Fibroblast of skin of left quadriceps (primary cell): ENCODE measurements at regions not wholly inside any gene's neighbourhood (a gene's known extent, or its start where the extent isn't known, plus 50 kb on each side); places are given as distances from the start of the nearest gene placed in this dataset.
A peak's percentile ranks its signal among the peaks of the same experiment; 100 is the strongest.
"Not testable (repeated sequence)": the region's sequence is repeated elsewhere in the genome, so short reads cannot be mapped to it uniquely, and the experiment has no call there.

ENCODE experiments used
- DNase-seq, 2 experiments: peaks; one replicate each; pipeline ENCODE4 v3.0.0-alpha.2; 2013; ENCODE audit warnings: low read depth in 2 of 2

DNA sequence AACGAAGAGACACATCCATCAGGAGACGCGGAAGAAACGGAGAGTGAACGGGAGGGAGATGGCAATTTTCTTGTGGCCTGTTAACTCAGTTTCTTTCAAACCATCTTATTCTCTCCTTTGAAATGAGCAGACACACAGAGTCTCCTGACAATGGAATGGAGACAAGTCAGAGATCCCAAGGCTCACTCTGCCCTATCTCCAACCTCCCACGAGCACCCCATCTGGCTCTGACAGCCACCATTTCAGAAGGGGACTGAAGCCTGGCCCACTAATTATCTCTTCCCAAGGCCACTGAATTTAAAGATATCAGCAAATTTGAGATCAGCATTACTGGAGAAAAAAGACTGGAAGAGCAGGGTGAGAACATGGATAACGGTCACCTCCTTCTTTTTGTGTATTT lies 215.6 kb downstream of the DHX15 start:
- no peak for DNase-seq

DNA sequence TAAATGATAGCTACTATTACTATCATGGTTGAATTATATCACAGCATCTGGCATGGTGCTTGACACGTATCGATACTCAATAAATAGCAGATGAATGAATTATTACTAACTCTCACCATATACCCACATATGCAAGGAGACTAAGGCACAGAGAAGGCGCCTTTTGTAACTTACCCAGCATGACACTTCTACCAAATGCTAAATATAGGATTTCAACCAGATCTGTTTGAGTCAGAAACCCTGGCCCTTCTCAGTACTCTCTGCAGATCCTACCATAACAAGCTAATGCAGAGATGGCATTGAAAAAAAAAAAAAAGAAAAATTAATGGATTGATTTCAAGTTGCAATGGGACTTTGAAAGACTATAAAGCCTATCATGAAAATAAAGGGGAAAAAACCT lies 219.5 kb downstream of the DHX15 start:
- no peak for DNase-seq

DNA sequence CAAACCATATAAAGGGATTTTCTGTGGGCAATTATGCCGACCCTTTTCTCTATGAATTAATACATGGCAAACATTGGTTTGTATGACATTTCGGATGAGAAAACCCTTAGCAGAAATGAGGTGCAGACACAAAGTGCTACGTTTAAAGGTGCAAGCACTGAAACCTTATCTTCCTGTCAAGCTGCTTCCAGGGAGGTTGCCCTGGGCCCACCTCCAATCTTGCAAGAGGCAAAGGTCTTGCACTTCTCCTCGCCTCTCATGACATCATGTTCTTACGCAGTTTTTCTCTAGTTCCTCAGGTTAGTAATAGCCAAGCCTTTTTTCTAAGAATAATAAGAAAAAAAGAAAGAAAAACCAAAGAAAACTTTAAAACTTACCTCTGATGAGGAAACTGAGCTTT lies 220.1 kb downstream of the DHX15 start:
- DNase-seq = no peak

DNA sequence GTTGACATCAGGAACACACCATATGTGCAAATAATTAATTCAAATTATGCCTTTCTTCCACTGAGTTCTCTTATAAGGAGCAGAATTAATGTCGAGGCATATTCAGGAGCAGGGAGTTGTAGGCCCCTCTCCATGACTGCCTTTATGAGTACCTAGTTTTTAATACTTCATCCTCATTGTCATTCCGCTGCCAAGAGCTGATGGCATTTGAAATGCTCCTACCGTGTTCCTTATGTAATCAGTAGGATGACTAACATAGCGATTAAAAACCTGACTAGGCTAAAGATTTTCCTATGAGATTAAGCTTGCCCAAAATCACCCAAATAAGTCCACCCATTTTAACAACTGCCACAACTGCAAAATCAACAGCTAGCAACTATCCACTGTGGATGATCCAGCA lies 220.6 kb downstream of the DHX15 start:
- DNase-seq = no peak

DNA sequence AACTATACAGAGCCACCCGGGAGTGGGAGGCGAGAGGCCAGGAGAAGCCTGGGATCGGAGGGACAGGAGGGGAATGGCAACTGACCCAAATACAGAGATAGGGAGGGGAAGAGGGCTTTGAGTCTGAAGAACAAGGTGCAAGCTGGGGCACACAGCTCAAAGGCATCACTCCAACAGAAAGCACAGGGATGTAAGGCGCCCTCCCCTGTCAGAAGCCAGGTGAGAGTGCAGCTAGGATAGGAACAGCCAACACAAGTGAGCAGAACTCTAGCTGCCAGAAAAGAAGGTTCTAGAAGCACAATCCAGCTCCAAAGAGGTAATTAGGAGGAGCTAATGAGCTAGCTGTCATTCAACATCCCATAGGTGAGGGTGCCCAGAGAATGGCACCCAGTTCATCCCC lies 232.2 kb downstream of the DHX15 start:
- no peak for DNase-seq

DNA sequence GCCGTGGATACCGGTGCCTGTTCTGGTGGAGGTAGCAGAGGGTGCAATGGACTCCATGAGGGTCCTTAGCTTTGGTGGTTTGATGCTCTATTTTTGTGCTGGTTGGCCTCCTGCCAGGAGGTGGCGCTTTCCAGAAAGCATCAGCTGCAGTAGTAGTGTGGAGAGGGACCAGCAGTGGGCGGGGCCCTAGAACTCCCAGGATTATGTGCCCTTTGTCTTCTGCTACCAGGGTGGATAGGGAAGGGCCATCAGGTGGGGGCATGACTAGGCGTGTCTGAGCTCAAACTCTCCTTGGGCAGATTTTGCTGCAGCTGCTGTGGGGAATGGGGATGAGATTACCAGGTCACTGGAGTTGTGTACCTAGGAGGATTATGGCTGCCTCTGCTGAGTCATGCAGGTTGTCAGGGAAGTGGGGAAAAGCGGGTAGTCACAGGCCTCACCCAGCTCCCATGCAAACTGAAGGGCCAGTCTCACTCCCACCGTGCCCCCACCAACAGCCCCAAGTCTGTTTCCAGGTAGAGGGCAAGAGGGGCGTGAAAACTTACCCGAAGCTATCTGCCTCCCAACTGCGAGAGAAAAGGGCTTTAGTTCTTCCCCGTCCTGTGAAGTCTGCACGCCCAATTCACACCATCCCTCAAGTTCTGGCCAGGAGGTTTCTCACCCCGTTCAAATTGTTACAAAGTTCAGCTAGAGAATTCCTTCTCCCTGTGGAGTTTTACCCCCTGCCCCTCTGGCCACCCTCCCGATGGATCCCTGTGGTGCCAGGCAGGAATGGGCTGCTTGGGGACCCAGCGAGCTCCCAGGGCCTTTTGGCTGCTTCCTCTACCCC lies 235.0 kb downstream of the DHX15 start:
- not testable (repeated sequence) for DNase-seq

DNA sequence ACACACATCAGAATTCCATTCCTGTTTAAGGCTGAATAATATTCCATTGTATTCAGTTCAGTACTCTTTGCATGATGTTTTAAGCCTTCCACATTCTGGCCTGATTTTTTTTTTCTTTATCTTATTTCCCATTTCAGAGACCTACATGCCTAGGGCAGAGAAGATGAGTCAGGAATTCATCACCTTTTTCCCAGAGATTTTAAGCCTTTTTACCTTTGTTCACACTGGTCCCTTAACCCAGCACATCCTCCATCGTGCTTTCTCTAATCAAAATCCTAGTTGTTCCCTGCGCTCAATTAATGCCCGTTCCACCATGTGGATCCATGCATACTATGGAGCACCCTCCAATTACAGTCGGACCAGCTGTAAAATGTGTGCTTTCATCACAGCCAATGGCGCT lies 245.1 kb downstream of the DHX15 start:
- no peak for DNase-seq

DNA sequence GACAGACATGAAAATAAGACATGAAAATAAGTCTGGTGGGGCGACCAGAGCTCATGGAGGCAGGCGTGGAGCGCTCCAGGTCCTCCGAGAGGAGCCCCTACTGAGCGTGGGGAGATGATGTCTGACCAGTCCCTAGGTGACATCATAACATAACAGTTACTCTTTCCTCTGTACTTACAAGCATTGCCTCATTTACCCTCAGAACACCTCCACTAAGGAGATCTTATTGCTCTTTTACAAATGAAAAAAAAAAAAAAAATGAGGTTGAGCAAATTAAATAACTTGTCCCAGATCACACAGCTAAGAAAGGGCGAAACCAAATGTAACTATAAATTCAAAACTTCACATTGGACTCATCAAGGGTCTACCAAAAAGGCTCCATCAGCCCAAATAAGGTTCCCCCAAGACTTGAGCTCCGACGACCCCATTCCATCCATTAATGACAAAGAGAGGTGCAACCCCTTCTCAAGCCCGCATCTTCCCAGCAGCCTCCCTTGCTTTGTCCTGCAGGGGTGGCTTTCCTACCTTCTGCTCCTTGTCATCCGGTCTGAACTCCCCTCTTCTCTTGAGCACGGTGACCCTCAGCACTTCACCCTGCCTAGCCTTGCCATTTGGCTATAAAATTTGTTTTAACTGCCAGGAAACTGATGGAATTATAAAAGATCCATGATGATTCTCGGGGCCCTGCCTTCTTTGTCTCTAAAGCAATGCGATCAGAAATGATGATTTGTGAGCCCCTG lies 246.7 kb downstream of the DHX15 start:
- no peak for DNase-seq

DNA sequence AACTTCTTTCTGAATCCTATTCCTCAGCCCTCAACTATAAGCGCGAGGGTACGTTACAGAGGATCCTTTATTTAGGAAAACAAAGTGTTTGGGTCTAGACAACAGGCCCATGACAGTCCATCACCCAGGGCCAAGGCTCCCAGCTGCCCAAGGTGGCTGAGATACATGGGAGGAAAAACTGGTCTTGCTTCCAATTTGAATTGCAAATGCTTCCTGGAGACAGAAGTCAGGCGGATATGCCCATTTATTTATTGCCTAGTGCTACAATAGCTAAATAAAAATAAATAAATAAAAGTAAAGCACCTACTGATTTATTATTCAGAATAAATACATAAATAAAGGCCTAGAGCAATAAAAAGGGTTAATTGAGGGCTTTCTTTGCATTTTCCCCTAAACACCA lies 248.7 kb downstream of the DHX15 start:
- DNase-seq = no peak

DNA sequence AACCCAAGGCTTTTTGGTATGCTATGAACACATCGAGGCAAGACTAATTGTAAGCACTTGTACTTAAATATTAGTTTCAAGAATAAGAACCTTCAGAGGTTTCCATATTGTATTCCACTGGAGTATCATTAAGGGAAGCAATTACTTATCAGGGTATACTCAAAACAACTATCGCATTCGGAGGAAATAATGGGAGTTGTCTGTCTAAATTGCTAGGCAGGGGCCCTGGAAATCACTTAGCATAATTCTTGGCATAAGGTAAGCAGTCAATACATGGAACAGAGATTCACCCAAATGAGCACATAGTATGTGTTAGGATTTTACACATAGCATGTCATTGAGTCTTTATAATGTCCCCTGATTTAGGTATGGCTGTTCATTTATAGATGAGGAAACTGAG lies 249.4 kb downstream of the DHX15 start:
- no peak for DNase-seq

DNA sequence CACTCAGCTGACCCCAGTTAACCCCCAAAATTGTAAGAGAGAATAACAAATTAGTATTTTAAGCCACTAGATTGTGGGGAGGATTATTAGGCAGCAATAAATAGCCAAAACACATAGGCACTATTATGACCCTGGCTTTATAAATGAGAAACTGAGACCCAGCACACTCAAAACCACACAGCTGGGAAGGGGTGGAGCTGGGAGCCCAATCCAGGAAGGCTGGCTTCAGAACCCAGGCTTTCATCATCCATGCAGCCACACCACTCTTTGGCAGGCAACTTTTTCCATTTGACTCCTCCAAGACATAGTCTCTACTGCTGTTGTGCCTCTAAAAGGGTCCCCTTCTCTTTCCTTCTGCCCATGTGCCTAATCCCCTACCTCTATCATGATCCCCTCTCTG lies 253.8 kb downstream of the DHX15 start:
- no peak for DNase-seq

DNA sequence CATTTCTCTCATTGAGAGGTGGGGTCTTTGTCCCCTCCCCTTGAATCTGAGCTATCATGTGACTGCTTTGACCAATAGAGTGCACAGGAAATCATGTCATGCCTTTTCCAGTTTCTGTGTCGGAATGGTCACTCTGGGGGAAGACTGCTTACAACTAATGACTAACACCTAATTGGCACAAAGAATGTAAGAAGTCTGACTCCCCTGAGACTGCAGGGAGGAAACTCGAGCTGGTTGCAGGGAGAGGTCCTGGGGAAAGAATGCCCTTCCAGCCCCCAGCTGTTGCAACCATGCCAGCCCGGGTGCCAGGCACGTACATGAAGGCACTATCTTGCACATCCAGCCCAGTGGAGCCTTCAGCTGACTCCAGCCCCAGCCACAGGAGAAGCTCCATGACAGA lies 254.2 kb downstream of the DHX15 start:
- no peak for DNase-seq

DNA sequence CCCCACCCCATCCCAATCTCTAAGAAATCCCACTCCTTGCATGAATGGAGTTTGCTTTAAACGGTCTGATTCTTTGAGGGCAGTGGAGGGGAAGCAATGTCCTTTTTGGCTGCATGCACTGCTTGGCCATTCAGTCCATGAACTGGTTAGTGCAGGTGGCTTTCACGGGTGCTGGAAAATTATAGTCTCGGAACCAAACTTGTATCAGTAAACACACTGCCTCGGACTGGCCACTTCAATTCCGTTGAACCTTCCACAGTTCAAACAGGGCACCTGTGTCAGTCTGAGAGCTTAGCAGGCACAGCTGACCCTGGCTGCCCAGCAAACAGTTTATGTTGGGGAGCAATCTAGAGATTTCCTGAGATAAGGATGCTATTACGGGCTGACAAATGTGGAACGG lies 255.6 kb downstream of the DHX15 start:
- DNase-seq = no peak

DNA sequence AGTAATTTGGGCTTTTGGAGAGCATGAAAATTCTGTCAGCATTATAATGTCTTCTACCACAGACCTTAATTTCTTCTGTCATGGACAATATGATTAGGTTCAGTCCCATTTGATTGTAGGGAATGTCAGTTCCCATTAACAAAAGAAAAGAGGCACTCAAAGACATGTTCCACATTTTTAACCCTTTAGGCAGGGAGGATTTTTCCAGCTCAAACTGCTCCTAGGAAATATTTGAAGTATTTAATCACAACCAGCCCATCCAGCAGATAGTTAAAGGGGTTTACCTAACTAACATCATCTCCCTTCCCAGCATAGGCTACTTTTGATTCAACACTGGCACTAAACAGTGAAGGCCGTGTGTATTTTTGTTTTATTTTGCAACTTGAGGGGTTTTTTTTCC lies 256.0 kb downstream of the DHX15 start:
- DNase-seq = no peak

DNA sequence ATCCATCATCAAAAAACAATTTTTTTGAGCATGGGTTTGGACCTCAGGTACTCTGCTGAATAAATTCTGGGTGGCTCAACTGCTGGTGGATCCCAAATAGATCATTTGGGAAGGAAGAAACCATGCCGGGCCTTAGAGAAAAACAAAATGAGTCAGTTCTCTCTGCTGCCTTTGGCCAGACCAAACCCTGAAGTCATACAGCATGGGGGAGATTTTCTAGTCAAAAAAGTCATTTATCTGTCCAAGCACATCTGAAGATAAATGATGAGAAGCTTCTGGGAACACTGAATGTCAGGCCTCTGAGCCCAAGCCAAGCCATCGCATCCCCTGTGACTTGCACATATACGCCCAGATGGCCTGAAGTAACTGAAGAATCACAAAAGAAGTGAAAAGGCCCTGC lies 261.4 kb downstream of the DHX15 start:
- no peak for DNase-seq

DNA sequence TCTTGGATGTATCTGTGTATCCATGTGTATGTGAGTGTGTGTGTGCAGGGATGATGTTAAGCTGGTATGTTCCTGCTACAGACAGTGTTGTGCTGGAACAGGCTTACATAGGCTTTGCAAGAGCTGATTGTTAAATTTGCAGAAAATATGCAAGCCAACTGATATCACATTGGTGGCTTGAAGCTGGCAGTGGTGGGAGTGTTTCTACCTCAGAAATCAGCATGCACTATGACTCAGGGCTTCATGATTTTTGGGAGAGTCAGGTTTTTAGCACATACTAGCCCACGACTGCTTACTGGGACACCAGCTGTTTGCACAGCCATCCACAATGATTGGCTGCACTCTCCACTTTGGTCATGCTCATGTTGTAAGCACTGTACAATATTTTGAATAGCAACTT lies 261.8 kb downstream of the DHX15 start:
- no peak for DNase-seq

DNA sequence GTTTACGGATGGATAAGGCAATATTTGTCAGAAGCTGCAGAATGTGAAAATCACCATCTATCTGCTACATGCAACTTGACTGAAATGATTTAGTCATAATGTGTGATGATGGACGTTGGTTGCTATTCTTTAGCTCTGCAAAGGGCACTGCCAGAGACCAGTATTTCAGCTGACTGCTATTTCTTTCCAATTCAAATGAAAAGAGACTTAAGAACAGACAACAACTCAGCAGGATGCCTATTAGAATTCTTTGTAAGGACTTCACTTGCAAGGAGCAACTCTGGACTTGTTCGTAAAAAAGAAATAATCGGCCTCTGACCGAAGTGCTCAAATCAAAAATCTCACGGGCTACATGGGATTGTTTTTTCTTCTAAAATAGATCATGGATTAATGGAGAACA lies 262.7 kb downstream of the DHX15 start:
- DNase-seq = no peak

DNA sequence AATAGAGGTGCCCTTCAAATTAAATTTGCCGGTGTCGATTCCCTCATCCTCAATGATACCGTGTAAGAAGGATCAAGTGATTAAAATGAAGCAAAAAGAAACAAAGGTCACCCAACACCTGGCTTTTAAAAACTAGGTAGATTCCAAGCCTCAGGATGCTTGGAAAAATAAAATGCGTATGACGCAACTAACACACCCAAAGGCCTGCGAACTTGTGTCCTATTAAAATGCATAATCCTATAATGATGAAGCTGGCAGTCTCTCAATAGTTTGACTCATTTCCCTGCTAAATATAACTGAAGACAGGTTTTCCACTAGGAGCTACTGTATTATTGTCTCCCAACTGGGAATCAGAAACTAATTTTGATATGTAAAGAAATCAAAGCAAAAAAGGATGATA lies 263.2 kb downstream of the DHX15 start:
- peak; percentile 47 to 56 for DNase-seq

DNA sequence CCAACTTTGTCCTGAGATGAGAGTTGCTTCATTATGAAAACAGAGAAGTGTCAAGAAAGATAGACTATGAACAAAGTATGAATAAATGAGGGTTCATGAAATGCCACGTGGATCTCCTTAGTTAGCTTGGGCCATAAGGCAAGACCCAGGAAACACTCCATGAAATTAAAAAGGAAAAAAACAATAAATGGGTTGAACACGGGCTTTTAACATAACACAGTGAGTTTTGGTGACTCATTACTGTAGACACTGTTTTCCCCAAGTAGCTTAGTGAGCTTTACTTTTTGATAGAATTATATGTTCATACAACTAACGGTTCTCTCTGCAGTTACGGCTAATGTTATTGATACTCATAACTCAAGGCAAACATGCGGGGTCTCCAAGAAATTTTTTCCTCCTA lies 265.0 kb downstream of the DHX15 start:
- DNase-seq = no peak

DNA sequence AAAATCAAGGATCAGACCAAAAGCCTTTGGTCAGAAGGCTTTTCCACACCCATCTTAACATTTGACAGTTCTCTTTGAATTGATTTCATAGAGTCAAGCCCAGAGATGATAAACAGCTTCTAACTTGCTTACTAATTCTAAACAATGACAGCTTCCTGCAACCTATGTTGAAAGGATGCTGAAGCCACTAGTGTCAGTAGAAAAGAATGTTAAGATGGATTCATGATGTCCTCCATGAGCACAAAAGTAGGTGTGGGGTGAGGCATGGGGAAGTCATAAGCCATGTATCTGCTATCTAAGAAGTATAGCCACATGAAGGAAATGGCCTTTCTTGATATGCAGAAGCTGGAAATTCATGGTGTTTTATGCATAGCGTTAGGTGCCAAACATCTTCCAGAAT lies 269.3 kb downstream of the DHX15 start:
- DNase-seq = no peak

DNA sequence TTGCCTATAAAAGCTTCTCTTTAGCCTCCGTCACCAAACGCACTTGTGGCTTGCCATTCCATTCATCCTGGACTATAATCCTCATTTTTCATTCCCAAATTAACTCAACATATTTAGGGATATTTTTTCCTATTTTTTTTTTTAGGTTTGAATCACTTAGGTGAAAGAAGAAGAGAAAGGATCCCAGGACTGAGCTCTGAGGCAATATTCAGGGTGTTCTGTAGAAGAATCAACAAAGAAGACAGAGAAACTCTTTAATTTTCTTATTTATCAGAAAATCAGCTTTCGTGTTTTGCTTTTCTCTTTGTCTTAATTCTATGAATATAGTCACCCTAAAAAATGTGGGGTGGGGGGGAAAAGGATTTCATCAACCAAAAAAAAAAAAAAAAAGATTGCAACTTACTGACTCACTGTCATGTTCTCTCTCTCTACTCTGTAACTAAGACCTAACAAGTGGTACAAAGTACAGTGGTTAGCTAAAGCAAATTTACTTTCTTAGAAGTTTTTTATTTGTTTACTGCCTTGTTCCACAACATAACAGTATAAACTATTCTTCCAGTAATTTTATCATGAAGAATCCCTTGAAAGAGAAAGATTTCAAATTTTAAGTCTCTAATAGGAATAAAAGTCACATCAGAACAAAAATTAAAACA lies 272.0 kb downstream of the DHX15 start:
- DNase-seq = no peak

DNA sequence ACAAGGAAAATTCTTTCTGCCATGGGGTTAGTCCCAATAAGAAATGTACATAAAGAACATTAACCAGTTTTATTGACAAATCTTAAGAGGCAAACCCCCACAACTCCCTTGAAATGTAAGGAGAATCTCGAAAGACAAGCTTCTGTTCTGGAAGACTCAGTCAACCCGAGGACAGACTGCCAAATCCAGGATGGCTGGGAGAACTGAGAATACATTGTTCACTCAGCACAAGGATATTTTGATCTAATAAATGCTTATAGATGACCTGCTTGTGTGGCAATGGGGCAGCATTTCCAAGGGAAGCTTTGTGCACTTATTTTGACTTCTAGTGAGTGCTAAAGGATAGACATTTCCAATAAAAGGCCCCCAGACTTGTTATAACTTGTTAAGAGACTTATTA lies 280.4 kb downstream of the DHX15 start:
- no peak for DNase-seq

DNA sequence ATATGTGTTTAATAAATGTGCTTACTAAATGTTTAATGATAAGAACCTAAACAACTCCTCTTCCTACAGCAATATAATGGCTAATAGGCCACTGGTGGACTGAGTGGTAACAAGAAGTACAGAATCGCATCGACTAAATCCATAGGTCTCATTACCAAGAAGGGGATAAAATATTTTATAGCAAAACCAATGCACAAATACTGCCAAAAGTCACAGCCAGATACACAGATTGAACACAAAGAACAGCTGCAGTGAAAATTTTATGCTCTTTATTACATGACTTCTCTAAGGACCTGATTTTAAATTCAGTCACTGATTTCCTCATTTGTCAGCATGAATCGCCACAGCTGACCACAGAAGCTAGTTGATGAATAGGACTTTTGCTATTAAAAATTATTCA lies 285.4 kb downstream of the DHX15 start:
- no peak for DNase-seq
